K562 (cell line): ENCODE measurements at regions not wholly inside any gene's neighbourhood (a gene's known extent, or its start where the extent isn't known, plus 50 kb on each side); places are given as distances from the start of the nearest gene placed in this dataset.

ENCODE experiments used
- ATAC-seq: fragments of 200-7000 bp; cut with Tn5 transposase; 3 replicates; pipeline ENCODE4 v1.9.1; 2020; ENCODE audit warnings: moderate library complexity
- BruUV-seq: library from RNA; stranded (reverse); fragments of 400-500 nt; replicated peaks from 2 replicates; lab custom pipeline; 2021; lab: Mats Ljungman, UMichigan
- CTCF ChIA-PET: fragments of 300-600 bp; formaldehyde crosslinking; extraction: SDS; loops from one replicate; lab custom pipeline; 2021; ENCODE audit warnings: low intra/inter-chr PET ratio; lab: Yijun Ruan, JAX
- POLR2A ChIA-PET: fragments of 300-600, 350-650 bp; sonication (Branson Sonifier 250); formaldehyde crosslinking; extraction: SDS; loops from one replicate; lab custom pipeline; 2021; ENCODE audit warnings: antibody characterized with exemption, inconsistent platforms; lab: Yijun Ruan, JAX
- DNase-seq, 4 experiments: peaks; one replicate each; pipeline versions ENCODE4 v3.0.0 to v3.0.0-alpha.2; 2011 to 2018; ENCODE audit warnings: low spot score in 3 of 4, mixed read lengths in 3 of 4; ENCODE audit errors: extremely low read depth in 1 of 4
- FAIRE-seq: peaks from 2 replicates; lab custom pipeline; 2011; peaks lifted over from hg19 to GRCh38; lab: Jason Lieb, UNC
- H2AFZ ChIP-seq: 2 replicates; pipeline ENCODE4 v1.6.0; 2011; ENCODE audit warnings: low read depth, low read length, control low read depth, inconsistent platforms
- H3K27ac ChIP-seq: fragments of 200-600 bp; 3 replicates; pipeline ENCODE4 v1.8.0; 2011; ENCODE audit warnings: low read depth, mild to moderate bottlenecking, control low read depth, inconsistent platforms, low read length, moderate library complexity, mixed read lengths; ENCODE audit errors: extremely low read depth
- H3K27me3 ChIP-seq, 2 experiments: fragments of 300-600 bp in 1 of 2; 2 replicates in 1 of 2; 3 replicates in 1 of 2; pipeline versions ENCODE4 v1.6.0 to v1.8.0; 2011; ENCODE audit warnings: inconsistent platforms in 2 of 2, low read length in 2 of 2, mild to moderate bottlenecking in 1 of 2, mixed read lengths in 1 of 2, moderate library complexity in 1 of 2; ENCODE audit not compliant: control insufficient read depth in 2 of 2, insufficient read depth in 2 of 2
- H3K36me3 ChIP-seq: fragments of 300-600 bp; 3 replicates; pipeline ENCODE4 v1.8.0; 2011; ENCODE audit warnings: mild to moderate bottlenecking, low read length, inconsistent platforms; ENCODE audit not compliant: control insufficient read depth, insufficient read depth
- H3K4me1 ChIP-seq, 2 experiments: fragments of 200-600 bp in 1 of 2; replicated peaks in 1 of 2; 2 replicates in 1 of 2; 3 replicates in 1 of 2; pipeline versions ENCODE4 v1.5.1 to v1.8.0; 2011; ENCODE audit warnings: inconsistent platforms in 2 of 2, low read length in 2 of 2, mild to moderate bottlenecking in 1 of 2, mixed read lengths in 1 of 2, moderate library complexity in 1 of 2; ENCODE audit not compliant: control insufficient read depth in 2 of 2, insufficient read depth in 2 of 2
- H3K4me2 ChIP-seq: 2 replicates; pipeline ENCODE4 v1.6.1; 2011; ENCODE audit warnings: low read length, control low read depth, inconsistent platforms, mixed read lengths; ENCODE audit not compliant: insufficient read depth
- H3K4me3 ChIP-seq: fragments of 200-600 bp; sonication (generic), shearing (Covaris generic); 2 replicates; pipeline ENCODE4 v1.5.1; 2016; ENCODE audit warnings: control low read depth, inconsistent platforms
- H3K79me2 ChIP-seq: fragments of 200-600 bp; 3 replicates; pipeline ENCODE4 v1.8.0; 2011; ENCODE audit warnings: low read length, inconsistent platforms; ENCODE audit not compliant: control insufficient read depth, insufficient read depth
- H3K9ac ChIP-seq, 2 experiments: 2 replicates each; pipeline versions ENCODE4 v1.6.0 to v1.6.1; 2011; ENCODE audit warnings: low read depth in 2 of 2, low read length in 2 of 2, control low read depth in 1 of 2, inconsistent platforms in 1 of 2, mild to moderate bottlenecking in 1 of 2, mixed read lengths in 1 of 2; ENCODE audit not compliant: insufficient read depth in 1 of 2
- H3K9me1 ChIP-seq: one replicate; pipeline ENCODE4 v1.6.0; 2011; ENCODE audit warnings: inconsistent platforms, mild to moderate bottlenecking, low read length, moderate library complexity; ENCODE audit not compliant: control insufficient read depth, insufficient read depth
- H3K9me3 ChIP-seq: replicated peaks from 2 replicates; pipeline ENCODE4 v1.5.1; 2011; ENCODE audit warnings: low read depth, low read length, inconsistent platforms; ENCODE audit not compliant: control insufficient read depth, insufficient read depth
- H4K20me1 ChIP-seq: replicated peaks from 2 replicates; pipeline ENCODE4 v1.6.1; 2011; ENCODE audit warnings: low read length, inconsistent platforms, mixed read lengths; ENCODE audit not compliant: control insufficient read depth, insufficient read depth
- ATF2 ChIP-seq: sonication (generic); formaldehyde crosslinking; IDR thresholded peaks from 2 replicates; pipeline ENCODE4 v1.8.1; 2022; ENCODE audit warnings: missing genetic modification reagents
- HDGF ChIP-seq: fragments of 450-650 bp; IDR thresholded peaks from 2 replicates; pipeline ENCODE4 v1.6.1; 2016
- HNRNPUL1 ChIP-seq: fragments of 200-400 bp; formaldehyde crosslinking; IDR thresholded peaks from 2 replicates; pipeline ENCODE4 v1.6.1; 2017; ENCODE audit warnings: low read length
- KHSRP ChIP-seq: fragments of 450-650 bp; IDR thresholded peaks from 2 replicates; pipeline ENCODE4 v1.6.1; 2017
- MEF2A ChIP-seq: IDR thresholded peaks from 2 replicates; pipeline ENCODE4 v1.6.1; 2011; ENCODE audit warnings: low read depth, mild to moderate bottlenecking, low read length, moderate library complexity; ENCODE audit not compliant: control insufficient read depth
- NFE2L1 ChIP-seq: fragments of 450-650 bp; IDR thresholded peaks from 2 replicates; pipeline ENCODE4 v1.6.1; 2016; ENCODE audit warnings: missing genetic modification characterization, low read depth, mild to moderate bottlenecking, missing compliant biosample characterization, moderate library complexity, borderline replicate concordance
- POU5F1 ChIP-seq: fragments of 150-350 bp; IDR thresholded peaks from 2 replicates; pipeline ENCODE4 v1.6.1; 2014; ENCODE audit warnings: borderline replicate concordance, low read length, low read depth, mild to moderate bottlenecking; ENCODE audit not compliant: partially characterized antibody
- STAG1 ChIP-seq: sonication (generic); formaldehyde crosslinking; IDR thresholded peaks from 2 replicates; pipeline ENCODE4 v1.5.0; 2020; ENCODE audit warnings: missing genetic modification reagents, borderline replicate concordance
- TCF15 ChIP-seq: fragments of 250-450 bp; sonication (Bioruptor Pico); IDR thresholded peaks from 2 replicates; pipeline ENCODE4 v1.8.0; 2022; ENCODE audit warnings: moderate library complexity, mild to moderate bottlenecking, inconsistent platforms
- THRA ChIP-seq: fragments of 450-650 bp; IDR thresholded peaks from 2 replicates; pipeline ENCODE4 v1.6.1; 2017; ENCODE audit warnings: mild to moderate bottlenecking, moderate library complexity
- ZBTB33 ChIP-seq: sonication (generic); formaldehyde crosslinking; IDR thresholded peaks from 2 replicates; pipeline ENCODE4 v1.8.1; 2023; ENCODE audit warnings: mild to moderate bottlenecking, missing genetic modification reagents
- ZNF77 ChIP-seq: fragments of 250-450 bp; sonication (Bioruptor Pico); IDR thresholded peaks from 2 replicates; pipeline ENCODE4 v1.5.0; 2020
- WGBS: fragments of 100-300 bp; shearing (Covaris generic); methylation state at CpG from one replicate; pipeline ENCODE4 v1.1.6; 2016; ENCODE audit warnings: low coverage, mixed read lengths; ENCODE audit not compliant: insufficient coverage; ENCODE audit errors: missing lambda C conversion rate; 5-methylcytosine and 5-hydroxymethylcytosine counted together
- in situ Hi-C: fragments of 300-500 bp; cut with MboI; formaldehyde crosslinking; loops from 4 replicates; pipeline ENCODE4 v1.15.0; 2018; ENCODE audit warnings: inconsistent platforms, mixed read lengths
- intact Hi-C: fragments of 100-400 bp; cut with micrococcal nuclease; formaldehyde crosslinking; loops from 2 replicates; pipeline ENCODE4 v1.14.2; 2022
- TF ChIP-seq, protein P1 (sequence below): fragments of 450-650 bp; conservative IDR thresholded peaks from 2 replicates; pipeline ENCODE4 v1.6.1; 2016; ENCODE audit warnings: missing genetic modification characterization, low read depth, mild to moderate bottlenecking, missing compliant biosample characterization, moderate library complexity
- TF ChIP-seq, protein P2 (sequence below): fragments of 250-450 bp; sonication (Bioruptor Pico); IDR thresholded peaks from 2 replicates; pipeline ENCODE4 v1.8.0; 2021; ENCODE audit warnings: mild to moderate bottlenecking, moderate library complexity

DNA sequence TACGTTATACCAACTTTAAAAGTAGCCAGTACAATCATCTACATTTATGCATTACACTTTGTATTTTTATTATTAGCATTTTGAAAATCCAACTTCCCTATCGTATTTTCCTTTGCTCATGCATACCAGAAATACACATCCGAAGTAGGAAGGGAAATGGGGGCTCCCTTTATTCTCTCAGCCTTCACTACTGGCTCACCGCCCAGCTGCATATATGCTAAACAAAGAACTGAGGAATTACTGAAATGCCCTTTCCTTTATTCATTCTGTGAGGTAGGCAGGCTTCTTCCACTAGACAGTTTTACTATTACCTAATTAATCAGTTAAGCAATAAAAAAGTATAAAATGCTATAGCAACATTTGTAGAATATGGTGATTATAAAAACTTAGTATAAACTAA, 291.6 kb downstream of the KLF12 start:
- Histone ChIP-seq H3K9me3 (no peaks in the 10 kb centered on the region), H3K27ac (no peak overlapping the region), H3K4me1 (no peaks in the 10 kb centered on the region), H3K4me2 (no peak overlapping the region), H3K36me3 (no peaks in the 10 kb centered on the region), H3K9ac (no peak overlapping the region), H3K4me3 (no peak overlapping the region), H3K9me1 (no peaks in the 10 kb centered on the region), H4K20me1 (no peaks in the 10 kb centered on the region), H3K27me3 (no peaks in the 10 kb centered on the region), H2AFZ (no peak overlapping the region), H3K79me2 (no peaks in the 10 kb centered on the region)
- TF ChIP-seq NFE2L1 (tag), result no peak
- TF ChIP-seq TCF15 (CRISPR knock-in tag), result no peak
- TF ChIP-seq, protein P1, sequence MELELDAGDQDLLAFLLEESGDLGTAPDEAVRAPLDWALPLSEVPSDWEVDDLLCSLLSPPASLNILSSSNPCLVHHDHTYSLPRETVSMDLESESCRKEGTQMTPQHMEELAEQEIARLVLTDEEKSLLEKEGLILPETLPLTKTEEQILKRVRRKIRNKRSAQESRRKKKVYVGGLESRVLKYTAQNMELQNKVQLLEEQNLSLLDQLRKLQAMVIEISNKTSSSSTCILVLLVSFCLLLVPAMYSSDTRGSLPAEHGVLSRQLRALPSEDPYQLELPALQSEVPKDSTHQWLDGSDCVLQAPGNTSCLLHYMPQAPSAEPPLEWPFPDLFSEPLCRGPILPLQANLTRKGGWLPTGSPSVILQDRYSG (tag), result no peak
- TF ChIP-seq STAG1 (CRISPR knock-in tag), result no peak
- no peak for TF ChIP-seq HDGF
- no peak for TF ChIP-seq ATF2 (CRISPR knock-in tag)
- no peak for TF ChIP-seq ZNF77 (CRISPR knock-in tag)
- TF ChIP-seq THRA, result no peak
- TF ChIP-seq HNRNPUL1, result no peak
- TF ChIP-seq POU5F1, result no peak
- TF ChIP-seq, protein P2, sequence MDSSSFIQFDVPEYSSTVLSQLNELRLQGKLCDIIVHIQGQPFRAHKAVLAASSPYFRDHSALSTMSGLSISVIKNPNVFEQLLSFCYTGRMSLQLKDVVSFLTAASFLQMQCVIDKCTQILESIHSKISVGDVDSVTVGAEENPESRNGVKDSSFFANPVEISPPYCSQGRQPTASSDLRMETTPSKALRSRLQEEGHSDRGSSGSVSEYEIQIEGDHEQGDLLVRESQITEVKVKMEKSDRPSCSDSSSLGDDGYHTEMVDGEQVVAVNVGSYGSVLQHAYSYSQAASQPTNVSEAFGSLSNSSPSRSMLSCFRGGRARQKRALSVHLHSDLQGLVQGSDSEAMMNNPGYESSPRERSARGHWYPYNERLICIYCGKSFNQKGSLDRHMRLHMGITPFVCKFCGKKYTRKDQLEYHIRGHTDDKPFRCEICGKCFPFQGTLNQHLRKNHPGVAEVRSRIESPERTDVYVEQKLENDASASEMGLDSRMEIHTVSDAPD (CRISPR knock-in tag), result no peak
- no peak for TF ChIP-seq MEF2A
- TF ChIP-seq ZBTB33, result no peak
- no peak for TF ChIP-seq KHSRP
- DNase-seq (no peak), FAIRE-seq (no peak), ATAC-seq (no peak)
- no TSS peak for BruUV-seq
- in situ Hi-C loops (no loop called here), intact Hi-C loops (no loop called here)
- WGBS, result 6% methylated on average over 4 of the region's 4 CpGs
- POLR2A ChIA-PET, result no interaction called here
- CTCF ChIA-PET, result no interaction called here
